Stimulated activated memory B cell treated with anti-CD40 and anti-IgM and Interleukin-4, amounts not matched to agents 10 μg/mL and 1 μg/mL and 100 μg/mL, for 72 hours (primary cell): ENCODE measurements at regions not wholly inside any gene's neighbourhood (a gene's known extent, or its start where the extent isn't known, plus 50 kb on each side); places are given as distances from the start of the nearest gene placed in this dataset.
"Not testable (repeated sequence)": the region's sequence is repeated elsewhere in the genome, so short reads cannot be mapped to it uniquely, and the experiment has no call there.

Experiments used
- ATAC-seq: fragments of 150-1000 bp; cut with Tn5 transposase; 2 replicates; pipeline ENCODE4 v1.10.0; 2021
- H3K27ac Mint-ChIP-seq: one replicate; pipeline ENCODE4 v1.8.0; 2022; ENCODE audit warnings: mild to moderate bottlenecking, mixed read lengths
- H3K27me3 Mint-ChIP-seq: one replicate; pipeline ENCODE4 v1.8.0; 2022; ENCODE audit warnings: mixed read lengths
- H3K36me3 Mint-ChIP-seq: one replicate; pipeline ENCODE4 v1.8.0; 2022; ENCODE audit warnings: mixed read lengths
- H3K4me1 Mint-ChIP-seq: one replicate; pipeline ENCODE4 v1.8.0; 2022; ENCODE audit warnings: mixed read lengths
- H3K4me3 Mint-ChIP-seq: one replicate; pipeline ENCODE4 v1.8.0; 2022; ENCODE audit warnings: mild to moderate bottlenecking, moderate library complexity, mixed read lengths
- H3K9me3 Mint-ChIP-seq: one replicate; pipeline ENCODE4 v1.8.0; 2022; ENCODE audit warnings: mixed read lengths

GRCh38 chrX:750263-750662, 119.7 kb downstream of the SHOX start:
- H3K27ac Mint-ChIP-seq = no peak overlapping the region

GRCh38 chrX:747176-747575, 116.6 kb downstream of the SHOX start:
- no peak for ATAC-seq
- H3K27me3 Mint-ChIP-seq = no peaks in the 10 kb centered on the region
- peaks cover 12% of the 10 kb centered on the region for H3K9me3 Mint-ChIP-seq
- H3K36me3 Mint-ChIP-seq = no peaks in the 10 kb centered on the region
- H3K27ac Mint-ChIP-seq = no peak overlapping the region
- no peaks in the 10 kb centered on the region for H3K4me1 Mint-ChIP-seq
- no peak overlapping the region for H3K4me3 Mint-ChIP-seq

More at GRCh38 chrX:750263-750662, 119.7 kb downstream of the SHOX start:
- Mint-ChIP-seq H3K27me3 (no peaks in the 10 kb centered on the region), H3K4me1 (no peaks in the 10 kb centered on the region), H3K9me3 (peaks cover 6% of the 10 kb centered on the region), H3K36me3 (no peaks in the 10 kb centered on the region), H3K4me3 (no peak overlapping the region)
- ATAC-seq = no peak

- Mint-ChIP-seq H3K36me3 (no peaks in the 10 kb centered on the region), H3K4me3 (no peak overlapping the region), H3K9me3 (peaks cover 13% of the 10 kb centered on the region), H3K27me3 (no peaks in the 10 kb centered on the region), H3K27ac (no peak overlapping the region), H3K4me1 (no peaks in the 10 kb centered on the region)
- no peak for ATAC-seq
Measured at GRCh38 chrX:739611-740010, 109.0 kb downstream of the SHOX start.

- H3K4me1 Mint-ChIP-seq, ATAC-seq, H3K36me3 Mint-ChIP-seq, H3K4me3 Mint-ChIP-seq, H3K27ac Mint-ChIP-seq, H3K27me3 Mint-ChIP-seq, H3K9me3 Mint-ChIP-seq: not testable (repeated sequence)
Measured at GRCh38 chrX:737021-737420, 106.4 kb downstream of the SHOX start.

GRCh38 chrX:734362-734761, 103.8 kb downstream of the SHOX start:
- Mint-ChIP-seq H3K27ac (no peak overlapping the region), H3K4me1 (no peaks in the 10 kb centered on the region), H3K36me3 (no peaks in the 10 kb centered on the region), H3K4me3 (no peak overlapping the region), H3K27me3 (no peaks in the 10 kb centered on the region), H3K9me3 (peaks cover 11% of the 10 kb centered on the region)
- ATAC-seq = no peak

GRCh38 chrX:733961-734360, 103.4 kb downstream of the SHOX start:
- Mint-ChIP-seq H3K27ac (no peak overlapping the region), H3K4me3 (no peak overlapping the region), H3K27me3 (no peaks in the 10 kb centered on the region), H3K36me3 (no peaks in the 10 kb centered on the region), H3K9me3 (peaks cover 11% of the 10 kb centered on the region), H3K4me1 (no peaks in the 10 kb centered on the region)
- ATAC-seq = no peak

GRCh38 chrX:729583-730409, 99.2 kb downstream of the SHOX start:
- ATAC-seq = no peak
- H3K27me3 Mint-ChIP-seq = no peaks in the 10 kb centered on the region
- no peak overlapping the region for H3K27ac Mint-ChIP-seq
- no peaks in the 10 kb centered on the region for H3K4me1 Mint-ChIP-seq
- H3K4me3 Mint-ChIP-seq = no peak overlapping the region
- H3K36me3 Mint-ChIP-seq = no peaks in the 10 kb centered on the region
- H3K9me3 Mint-ChIP-seq = peaks cover 15% of the 10 kb centered on the region

- H3K36me3 Mint-ChIP-seq, H3K27me3 Mint-ChIP-seq, ATAC-seq, H3K4me1 Mint-ChIP-seq, H3K27ac Mint-ChIP-seq, H3K4me3 Mint-ChIP-seq: not testable (repeated sequence)
- peaks cover 19% of the 10 kb centered on the region for H3K9me3 Mint-ChIP-seq
Measured at GRCh38 chrX:729101-729500, 98.5 kb downstream of the SHOX start.

GRCh38 chrX:728639-729038, 98.0 kb downstream of the SHOX start:
- not testable (repeated sequence) for H3K4me1 Mint-ChIP-seq, H3K27ac Mint-ChIP-seq, H3K4me3 Mint-ChIP-seq, H3K36me3 Mint-ChIP-seq, ATAC-seq, H3K27me3 Mint-ChIP-seq
- peaks cover 21% of the 10 kb centered on the region for H3K9me3 Mint-ChIP-seq

GRCh38 chrX:727738-728621, 97.4 kb downstream of the SHOX start:
- H3K9me3 Mint-ChIP-seq = peaks cover 21% of the 10 kb centered on the region
- H3K27me3 Mint-ChIP-seq = no peaks in the 10 kb centered on the region
- ATAC-seq = no peak
- no peak overlapping the region for H3K27ac Mint-ChIP-seq
- no peaks in the 10 kb centered on the region for H3K36me3 Mint-ChIP-seq
- no peak overlapping the region for H3K4me3 Mint-ChIP-seq
- no peaks in the 10 kb centered on the region for H3K4me1 Mint-ChIP-seq

- H3K4me3 Mint-ChIP-seq = no peak overlapping the region
- H3K27me3 Mint-ChIP-seq = no peaks in the 10 kb centered on the region
- ATAC-seq = no peak
- H3K9me3 Mint-ChIP-seq = peaks cover 21% of the 10 kb centered on the region
- no peak overlapping the region for H3K27ac Mint-ChIP-seq
- no peaks in the 10 kb centered on the region for H3K4me1 Mint-ChIP-seq
- no peaks in the 10 kb centered on the region for H3K36me3 Mint-ChIP-seq
Measured at GRCh38 chrX:725971-726370, 95.4 kb downstream of the SHOX start.

- peaks cover 13% of the 10 kb centered on the region for H3K9me3 Mint-ChIP-seq
- H3K27ac Mint-ChIP-seq = no peak overlapping the region
- no peaks in the 10 kb centered on the region for H3K36me3 Mint-ChIP-seq
- H3K4me1 Mint-ChIP-seq = no peaks in the 10 kb centered on the region
- no peaks in the 10 kb centered on the region for H3K27me3 Mint-ChIP-seq
- ATAC-seq = no peak
- H3K4me3 Mint-ChIP-seq = no peak overlapping the region
Measured at GRCh38 chrX:724256-724655, 93.7 kb downstream of the SHOX start.

GRCh38 chrX:723781-724180, 93.2 kb downstream of the SHOX start:
- peaks cover 13% of the 10 kb centered on the region for H3K9me3 Mint-ChIP-seq
- no peak for ATAC-seq
- H3K4me1 Mint-ChIP-seq = no peaks in the 10 kb centered on the region
- no peak overlapping the region for H3K27ac Mint-ChIP-seq
- H3K36me3 Mint-ChIP-seq = no peaks in the 10 kb centered on the region
- no peak overlapping the region for H3K4me3 Mint-ChIP-seq
- H3K27me3 Mint-ChIP-seq = no peaks in the 10 kb centered on the region

- H3K9me3 Mint-ChIP-seq = peaks cover 15% of the 10 kb centered on the region
- H3K27me3 Mint-ChIP-seq = no peaks in the 10 kb centered on the region
- H3K4me1 Mint-ChIP-seq = no peaks in the 10 kb centered on the region
- H3K36me3 Mint-ChIP-seq = no peaks in the 10 kb centered on the region
- no peak overlapping the region for H3K27ac Mint-ChIP-seq
- no peak for ATAC-seq
- no peak overlapping the region for H3K4me3 Mint-ChIP-seq
Measured at GRCh38 chrX:721354-721753, 90.8 kb downstream of the SHOX start.

GRCh38 chrX:720825-721224, 90.2 kb downstream of the SHOX start:
- no peaks in the 10 kb centered on the region for H3K27me3 Mint-ChIP-seq
- ATAC-seq = no peak
- H3K4me1 Mint-ChIP-seq = no peaks in the 10 kb centered on the region
- no peaks in the 10 kb centered on the region for H3K36me3 Mint-ChIP-seq
- peaks cover 12% of the 10 kb centered on the region for H3K9me3 Mint-ChIP-seq
- H3K4me3 Mint-ChIP-seq = no peak overlapping the region
- H3K27ac Mint-ChIP-seq = no peak overlapping the region

- no peaks in the 10 kb centered on the region for H3K4me1 Mint-ChIP-seq
- no peak for ATAC-seq
- no peaks in the 10 kb centered on the region for H3K27me3 Mint-ChIP-seq
- peaks cover 11% of the 10 kb centered on the region for H3K9me3 Mint-ChIP-seq
- H3K27ac Mint-ChIP-seq = no peak overlapping the region
- H3K36me3 Mint-ChIP-seq = no peaks in the 10 kb centered on the region
- no peak overlapping the region for H3K4me3 Mint-ChIP-seq
Measured at GRCh38 chrX:720250-720649, 89.7 kb downstream of the SHOX start.
